Medulla oblongata (tissue), 1 donor: ENCODE measurements at regions not wholly inside any gene's neighbourhood (a gene's known extent, or its start where the extent isn't known, plus 50 kb on each side); places are given as distances from the start of the nearest gene placed in this dataset.
A peak's percentile ranks its signal among the peaks of the same experiment; 100 is the strongest.

Source experiments
- DNase-seq: peaks from one replicate; pipeline ENCODE4 v3.0.0-alpha.2; 2015; ENCODE audit errors: extremely low spot score

DNA sequence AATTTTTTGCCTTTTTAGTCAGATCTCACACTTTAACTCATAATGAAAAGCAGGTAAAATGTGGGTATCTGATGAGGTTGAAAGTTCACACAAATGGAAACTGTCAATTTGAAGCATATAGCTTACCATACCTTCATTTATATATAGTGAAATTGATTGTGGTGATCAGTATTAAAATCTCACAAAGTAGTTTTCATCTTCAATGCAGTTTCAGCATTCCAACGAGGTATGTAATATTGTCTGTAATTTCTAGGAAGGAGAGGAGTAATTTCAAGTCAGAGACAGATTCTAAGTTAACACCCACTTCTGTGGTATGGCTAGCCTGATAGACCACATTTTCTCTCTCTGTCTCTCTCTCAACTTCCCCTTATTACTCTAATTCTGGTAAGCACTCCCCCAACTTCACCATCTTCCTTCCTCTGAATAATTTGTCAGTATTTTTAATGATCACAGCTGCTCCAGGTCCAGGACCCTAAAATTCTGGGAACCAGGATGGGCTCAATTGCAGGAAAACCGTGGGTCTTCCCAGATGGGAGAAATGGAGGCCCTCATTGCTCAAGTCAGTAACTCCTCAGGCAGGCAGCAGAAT is 455.7 kb downstream of the FGF9 start:
- DNase-seq: peak; percentile 15

DNA sequence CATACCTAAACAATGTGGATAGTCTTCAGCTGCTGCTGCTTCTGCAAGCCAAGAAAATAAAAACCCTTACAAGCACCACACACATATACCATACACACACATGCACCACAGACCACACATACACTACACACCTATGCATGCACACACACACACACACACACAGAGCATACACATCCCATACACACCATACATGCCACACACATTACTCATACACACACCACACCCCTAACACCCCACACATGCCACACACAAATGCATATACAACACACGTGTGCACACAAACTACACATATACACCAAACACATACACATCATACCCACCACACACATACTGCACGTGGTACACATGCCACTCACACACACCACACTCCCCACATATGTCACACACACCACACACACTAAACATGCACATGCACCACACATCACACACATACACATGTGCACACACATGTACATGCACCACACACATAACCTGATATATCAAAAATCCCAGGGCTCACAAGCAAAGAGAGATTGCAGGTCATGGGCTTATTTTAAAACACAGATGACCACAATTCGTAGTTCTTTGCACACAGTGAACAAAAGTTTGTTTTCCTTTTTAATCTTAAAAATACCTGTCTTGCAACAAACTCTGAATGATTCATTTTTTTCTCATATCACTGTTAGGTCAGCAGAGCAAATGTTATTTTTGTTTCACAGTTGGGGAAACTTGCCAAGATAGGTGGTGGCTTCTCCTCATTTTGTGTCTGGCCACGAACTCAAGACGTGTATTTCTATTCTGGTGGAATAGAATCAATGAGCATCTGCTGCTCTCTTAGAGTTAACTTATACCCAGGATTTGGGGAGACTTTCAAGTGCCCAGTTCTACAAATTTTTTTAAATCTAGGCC is 456.6 kb downstream of the FGF9 start:
- no peak for DNase-seq

DNA sequence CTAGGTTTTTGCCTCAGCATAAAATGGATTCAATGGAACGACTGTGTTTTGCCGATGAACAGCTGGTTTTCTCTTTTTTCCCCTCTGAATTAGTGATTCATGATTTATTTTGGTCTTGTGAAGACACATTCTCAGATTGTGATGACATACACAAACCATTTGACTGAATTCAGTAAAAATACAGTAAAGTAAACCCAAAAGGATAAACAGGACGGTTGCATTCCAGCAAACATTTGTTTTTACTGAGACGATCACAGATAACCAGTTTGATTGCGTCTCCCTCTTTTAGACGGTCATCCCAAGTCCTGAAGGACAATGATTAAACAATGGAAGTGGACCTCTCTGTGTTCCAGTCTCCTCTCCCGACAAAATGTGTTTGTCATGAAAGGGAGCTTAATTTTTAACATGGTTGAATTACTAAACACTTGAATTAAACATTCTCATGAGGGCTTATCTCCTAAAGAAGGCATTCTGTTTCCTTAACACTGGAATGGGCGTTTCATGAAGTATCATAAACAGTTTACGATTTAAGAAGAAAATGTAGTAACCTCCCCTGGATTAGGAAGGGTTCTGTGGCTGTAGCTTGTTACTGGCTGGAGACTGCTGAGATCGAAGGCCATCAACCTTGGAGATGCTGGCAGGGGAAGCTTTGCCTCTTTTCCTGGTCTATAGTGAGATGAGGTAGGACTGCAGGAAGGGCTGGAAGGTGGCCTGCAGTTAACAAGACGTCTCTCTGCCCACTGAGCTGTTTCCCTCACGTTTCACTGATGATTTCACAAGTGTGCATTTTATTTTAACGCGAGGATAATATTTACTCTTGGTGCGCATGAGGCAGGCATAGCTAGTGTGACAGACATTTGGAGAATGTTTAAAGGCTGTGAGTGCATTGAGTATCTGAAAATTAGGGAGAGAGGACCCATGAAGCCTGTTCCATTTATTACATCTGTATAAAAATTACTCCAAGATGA is 457.9 kb downstream of the FGF9 start:
- no peak for DNase-seq

DNA sequence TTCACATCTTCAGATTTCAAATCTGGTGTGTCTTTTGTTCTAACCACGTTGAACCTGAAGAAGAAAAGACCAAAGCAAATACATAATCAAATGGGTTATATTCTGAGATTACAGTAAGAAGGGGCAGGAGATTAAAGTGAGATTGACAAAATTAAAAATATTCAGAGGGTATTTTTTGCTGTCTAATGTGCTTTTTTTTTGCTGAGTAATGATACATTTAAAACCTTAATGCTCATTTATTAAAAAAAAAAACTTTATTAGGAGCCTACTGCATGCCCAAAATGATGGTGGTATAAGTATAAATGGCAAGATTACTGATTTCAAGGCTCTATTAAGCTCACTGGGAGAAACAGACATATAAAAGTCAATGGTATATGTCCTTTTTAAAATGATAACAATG is 459.4 kb downstream of the FGF9 start:
- no peak for DNase-seq

DNA sequence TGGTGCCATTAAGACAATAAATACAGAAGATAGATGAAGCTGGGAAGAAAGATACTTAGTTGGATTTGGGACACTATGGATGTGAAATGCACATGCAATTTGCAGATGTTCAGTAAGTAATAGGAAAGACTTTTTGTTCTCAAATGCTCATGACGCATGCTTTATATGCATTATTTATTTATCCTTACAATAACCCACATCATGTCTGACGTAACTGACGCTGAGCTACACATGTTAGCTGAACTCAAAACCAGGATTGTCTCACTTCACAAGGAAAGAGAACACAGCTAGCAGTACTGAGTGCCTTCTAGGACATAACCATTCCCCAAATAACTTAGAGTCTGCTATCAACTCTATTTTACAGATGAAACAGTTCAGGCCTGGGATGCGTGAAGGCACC is 463.4 kb downstream of the FGF9 start:
- no peak for DNase-seq

DNA sequence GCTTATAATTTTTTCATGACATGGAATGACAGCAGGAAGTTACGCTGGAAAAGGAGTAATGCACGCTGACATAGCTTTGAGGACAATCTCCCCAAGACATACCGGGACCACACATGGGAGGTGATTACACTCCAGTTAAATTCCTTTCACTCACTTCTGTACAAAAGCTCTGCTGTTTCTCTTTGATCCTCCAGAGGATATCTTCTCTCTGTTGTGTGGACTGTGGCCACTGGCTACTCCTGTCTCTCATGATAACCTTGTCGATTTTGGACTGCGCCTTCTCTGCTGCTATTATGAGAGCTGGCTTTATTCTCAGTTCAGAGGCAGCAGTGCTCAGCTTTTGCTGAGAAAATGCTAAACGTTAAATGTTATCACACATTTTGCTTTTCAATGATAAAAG is 464.6 kb downstream of the FGF9 start:
- DNase-seq: no peak

DNA sequence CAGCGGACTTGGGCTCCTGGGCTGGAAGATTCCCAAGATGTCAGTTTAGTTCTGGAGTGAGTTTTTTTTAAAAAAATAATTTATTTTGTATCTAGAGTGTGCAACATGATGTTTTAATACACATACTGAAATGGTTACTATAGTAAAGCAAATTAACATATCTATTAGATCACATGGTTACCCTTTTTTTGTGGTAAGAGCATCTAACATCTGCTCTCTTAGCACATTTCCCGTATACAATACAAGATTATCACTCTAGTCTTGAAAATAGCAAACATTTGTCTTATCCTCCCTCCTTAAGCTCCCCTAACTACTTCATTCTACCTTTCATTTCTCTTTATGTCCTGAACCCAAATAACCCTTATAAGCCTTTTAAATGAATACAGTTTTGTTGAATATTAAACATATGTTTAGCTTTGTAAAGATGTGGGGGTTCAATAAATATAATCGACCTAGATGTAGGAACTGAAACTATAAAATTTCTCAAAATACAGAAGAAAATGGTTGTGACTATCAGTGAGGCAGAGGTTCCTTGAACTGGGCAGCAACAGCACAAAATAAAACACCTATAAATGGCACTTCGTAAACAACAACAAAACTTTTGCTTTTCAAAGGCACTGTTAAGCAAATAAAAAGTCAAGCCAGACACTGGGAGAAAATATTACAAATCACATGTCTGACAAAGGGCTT is 466.6 kb downstream of the FGF9 start:
- no peak for DNase-seq

DNA sequence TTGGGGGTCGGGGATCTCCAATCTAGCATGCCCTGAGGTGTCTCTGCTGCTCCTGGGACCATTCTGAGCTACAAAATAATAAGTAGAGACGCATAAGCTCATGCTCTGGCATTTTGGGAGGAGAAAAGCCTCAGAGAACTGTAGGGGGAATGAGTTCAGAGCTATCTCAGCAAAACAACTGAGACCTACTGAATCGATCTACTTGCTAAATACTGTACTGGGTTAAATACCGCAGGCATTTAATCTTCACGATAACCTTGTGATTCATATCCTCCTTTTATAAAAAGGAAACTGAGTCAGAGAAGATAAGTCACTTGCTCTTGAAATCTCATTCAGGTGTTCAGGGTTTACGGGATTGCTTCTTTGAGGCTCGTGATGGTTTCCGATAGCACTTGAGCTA is 468.1 kb downstream of the FGF9 start:
- no peak for DNase-seq

DNA sequence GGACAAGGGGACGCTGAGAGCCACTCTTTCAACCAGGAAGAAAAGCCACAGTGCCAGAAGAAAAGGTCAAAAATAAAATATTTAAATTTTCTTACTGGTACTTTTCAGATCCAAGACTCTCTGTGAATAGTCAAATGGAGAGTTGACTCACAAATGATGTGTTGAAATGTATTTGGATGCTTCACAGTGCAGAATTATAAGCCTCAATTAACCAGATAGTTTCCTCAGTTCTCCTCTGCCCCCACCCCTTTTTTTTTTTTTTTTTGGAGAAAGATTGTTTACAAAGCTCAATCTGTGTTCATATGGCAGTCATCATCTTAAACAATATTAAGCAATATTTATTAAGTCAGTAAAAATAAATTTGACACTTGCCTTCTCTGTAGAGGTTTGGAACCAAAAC is 470.8 kb downstream of the FGF9 start:
- no peak for DNase-seq

DNA sequence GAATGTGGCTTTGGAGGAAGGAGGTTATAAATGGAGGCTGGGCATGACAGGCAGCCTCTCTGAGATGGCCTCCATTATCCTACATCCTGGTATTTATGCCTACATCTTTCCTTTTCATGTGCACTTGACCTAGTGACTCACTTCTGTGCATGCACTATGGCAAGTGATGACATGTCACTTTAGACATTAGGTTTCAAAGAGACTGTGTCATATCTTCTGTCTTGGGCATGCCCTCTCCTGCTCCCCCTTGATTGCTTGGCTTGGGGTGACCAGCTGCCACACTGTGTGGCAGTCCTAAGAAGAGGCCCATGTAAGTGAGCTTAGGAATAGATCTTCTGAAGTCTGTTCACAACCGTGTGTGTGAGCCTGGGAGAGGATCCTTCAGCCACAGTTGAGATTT is 472.8 kb downstream of the FGF9 start:
- DNase-seq: no peak

DNA sequence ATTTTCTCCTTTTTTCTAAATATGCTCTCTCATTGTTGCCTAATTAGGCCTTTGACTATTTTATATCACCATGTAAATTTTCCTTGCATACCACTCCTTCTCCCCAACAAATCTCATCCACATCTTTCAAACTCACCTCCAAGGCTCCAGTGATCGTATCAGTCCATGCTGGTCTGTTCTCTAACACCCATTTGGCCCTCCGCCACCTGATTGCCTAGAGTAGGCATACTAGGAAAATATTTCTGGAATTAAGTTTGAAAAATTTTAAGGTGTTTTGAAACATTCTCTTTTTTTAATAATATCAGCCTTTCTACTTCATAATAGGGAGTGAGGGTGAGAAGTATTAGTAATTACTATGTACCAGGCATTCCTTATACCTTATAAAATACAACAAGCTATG is 473.9 kb downstream of the FGF9 start:
- no peak for DNase-seq

DNA sequence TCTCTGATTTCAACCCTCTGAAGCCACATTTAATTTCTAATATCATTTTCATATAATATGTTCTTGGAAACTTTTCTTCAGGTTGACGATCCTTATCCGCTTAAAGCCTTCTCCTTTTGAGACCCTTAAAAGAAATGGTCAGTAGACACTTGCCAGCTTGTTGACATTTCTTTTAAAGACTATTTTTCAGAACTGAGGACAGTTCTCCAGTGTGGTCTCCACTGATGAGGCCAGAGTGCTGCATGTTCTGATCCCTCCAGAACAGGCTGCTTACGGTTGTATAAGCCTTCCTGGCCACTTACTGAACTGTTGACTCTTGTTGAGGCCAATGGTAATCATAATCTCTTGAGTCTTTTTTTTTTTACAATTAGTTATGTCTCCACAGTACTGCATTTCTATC is 477.3 kb downstream of the FGF9 start:
- DNase-seq: no peak

DNA sequence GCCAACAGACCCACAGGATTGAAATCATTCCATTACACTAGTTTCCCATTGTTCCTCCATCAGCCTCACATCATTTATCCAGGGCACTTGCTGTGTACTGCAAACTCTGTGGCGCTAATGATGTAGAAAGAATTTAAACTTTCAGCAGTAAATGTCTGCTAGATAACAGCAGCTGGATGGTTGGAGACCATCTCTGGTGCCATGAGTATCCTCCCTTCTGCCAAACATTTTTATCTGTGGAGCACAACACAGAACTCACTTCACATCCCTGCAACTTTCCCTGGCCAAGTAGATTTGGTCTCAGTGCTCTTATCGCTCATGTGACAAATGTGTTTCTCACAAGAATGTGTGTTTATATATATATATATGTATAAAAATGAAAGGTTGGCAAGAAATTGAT is 481.9 kb downstream of the FGF9 start:
- no peak for DNase-seq

DNA sequence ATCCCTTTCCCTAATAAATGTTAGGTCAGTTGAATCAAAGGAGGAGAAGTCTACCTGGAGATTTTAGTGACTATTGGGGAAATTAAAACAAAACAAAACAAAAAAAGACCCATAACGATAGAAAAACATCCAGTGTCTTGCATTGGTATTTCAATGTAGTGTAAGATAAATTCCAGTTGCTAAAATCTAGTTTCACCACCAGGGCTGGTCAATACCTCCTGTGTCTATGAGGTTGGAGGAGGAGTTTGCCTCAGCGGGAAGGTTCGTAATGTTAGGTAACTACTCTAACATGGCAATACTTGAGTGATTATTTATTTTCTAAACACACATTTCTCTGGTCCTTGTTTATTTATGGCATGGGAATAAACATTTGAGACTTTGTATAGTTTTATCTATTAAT is 483.2 kb downstream of the FGF9 start:
- no peak for DNase-seq

DNA sequence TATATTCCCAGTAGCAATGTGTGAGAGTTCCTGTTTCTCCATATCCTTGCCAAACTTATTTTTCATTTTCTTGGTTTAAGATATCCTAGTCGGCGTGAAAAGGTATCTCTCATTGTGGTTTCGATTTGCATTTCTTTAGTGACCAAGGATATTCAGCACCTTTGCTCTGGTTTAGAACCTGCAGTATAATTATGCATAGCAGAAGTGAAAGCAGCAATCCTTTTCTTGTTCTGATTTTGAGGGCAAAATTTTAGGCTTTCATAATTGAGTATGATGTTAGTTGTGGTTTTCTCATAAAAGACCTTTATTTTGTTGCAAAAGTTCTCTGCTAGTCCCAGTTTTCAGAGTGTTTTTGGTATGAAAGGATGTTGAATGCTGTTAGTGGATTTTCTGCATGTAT is 491.0 kb downstream of the FGF9 start:
- DNase-seq: no peak

DNA sequence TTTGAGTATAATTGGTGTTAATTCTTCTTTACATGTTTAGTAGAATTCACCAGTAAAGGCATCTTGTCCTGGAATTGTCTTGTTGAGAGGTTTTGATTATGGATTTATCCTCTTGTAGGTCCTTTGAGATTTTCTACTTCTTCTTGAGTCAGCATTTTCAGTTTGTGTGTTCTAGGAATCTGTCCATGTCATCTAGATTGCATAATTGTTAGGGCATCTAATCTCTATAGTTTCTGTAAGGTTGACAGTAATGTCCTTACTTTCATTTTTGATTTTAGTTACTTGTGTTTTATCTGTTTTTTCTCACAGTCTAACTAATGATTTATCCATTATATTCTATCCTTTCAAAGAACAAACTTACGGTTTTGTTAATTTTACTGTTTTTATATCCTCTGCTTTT is 492.0 kb downstream of the FGF9 start:
- DNase-seq: no peak

DNA sequence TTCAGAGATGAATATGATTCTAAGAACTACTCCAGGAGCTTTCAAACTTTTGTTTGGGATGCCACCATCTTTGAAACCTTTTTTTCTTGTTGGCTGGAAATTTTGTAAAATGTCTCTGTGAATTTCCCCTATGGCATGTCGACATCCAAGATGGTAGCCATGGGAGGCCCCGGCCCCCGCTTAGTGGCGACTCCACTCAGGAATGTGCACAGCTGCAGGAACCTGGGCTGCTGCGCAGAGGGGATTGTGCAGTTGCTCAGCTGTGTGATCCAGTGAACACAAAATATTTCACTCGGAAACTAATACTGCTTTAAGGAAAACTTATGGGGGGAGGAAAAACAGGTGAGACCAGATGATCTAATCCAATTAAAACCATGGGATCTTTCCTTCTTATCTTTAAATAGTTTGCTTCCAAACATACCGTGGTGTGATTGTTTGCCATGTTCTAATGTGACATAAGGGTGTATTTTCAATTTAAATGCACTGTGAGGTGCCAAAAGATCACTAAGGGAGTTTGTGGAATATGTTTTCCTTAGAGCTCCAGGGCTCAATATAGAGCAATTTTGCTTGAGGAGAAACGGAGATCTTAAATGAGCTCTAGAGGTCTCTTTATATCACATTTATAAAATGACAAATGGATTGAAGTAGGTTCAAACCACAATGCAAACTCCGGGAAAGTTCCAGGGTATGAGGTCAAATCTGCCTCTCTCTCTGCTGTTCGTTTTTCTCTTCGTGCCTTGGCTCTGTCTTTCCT is 497.7 kb downstream of the FGF9 start:
- no peak for DNase-seq

DNA sequence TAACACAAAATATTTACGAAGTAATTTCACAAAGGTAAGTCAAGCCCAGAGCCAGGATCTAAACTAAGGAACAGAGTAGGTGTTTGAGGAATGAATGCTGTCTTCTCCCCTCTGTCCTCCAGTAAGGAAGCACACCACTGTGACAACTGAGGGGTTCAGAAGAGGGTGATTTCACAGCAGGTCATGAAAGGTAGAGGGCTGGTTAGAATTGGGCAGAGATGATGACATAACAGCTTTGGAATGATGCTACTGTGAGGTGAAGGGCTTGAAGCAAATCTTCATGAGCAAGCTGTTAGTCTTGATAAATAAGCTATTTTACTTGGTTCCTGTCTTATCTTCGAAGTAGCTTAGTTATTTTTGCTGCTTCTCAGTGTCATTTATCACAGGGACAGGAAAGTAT is 498.6 kb downstream of the FGF9 start:
- no peak for DNase-seq

DNA sequence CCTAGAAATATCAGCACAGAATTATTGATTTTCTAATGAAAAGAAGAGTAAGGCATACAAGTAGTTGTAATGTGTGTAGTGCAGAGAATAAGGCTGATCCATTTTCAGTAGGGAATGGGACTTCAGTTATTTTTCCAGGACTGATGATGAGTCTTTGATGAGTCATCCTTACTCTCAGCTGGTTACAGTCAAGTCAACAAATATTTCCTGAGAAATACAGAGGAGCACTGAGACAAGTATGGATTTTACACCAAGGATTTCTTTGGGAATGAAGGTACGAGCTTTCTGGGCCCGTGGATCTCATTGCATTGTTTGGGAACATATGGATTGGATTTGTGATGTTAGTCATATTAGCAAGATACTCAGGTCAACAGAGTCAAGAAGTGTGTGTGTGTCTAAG is 502.7 kb downstream of the FGF9 start:
- DNase-seq: no peak

DNA sequence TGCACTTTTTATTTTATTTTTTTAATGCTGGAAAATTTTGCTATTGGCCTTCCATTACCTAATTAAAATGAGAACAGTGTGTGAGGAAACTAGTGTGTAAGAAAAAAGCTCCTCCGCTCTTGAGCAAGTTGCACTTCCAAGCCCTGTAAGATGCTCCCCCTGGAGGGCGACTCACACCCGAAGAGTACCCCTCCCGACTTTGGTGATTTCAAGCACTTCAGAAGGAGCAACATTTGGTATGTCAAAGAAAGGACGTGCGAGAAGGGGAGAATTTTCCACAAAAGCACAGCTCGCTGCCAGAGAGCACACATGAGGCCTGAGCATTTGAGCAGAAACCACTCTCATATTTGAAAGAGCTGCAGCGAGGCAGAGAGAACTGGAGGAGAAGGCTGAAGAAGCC is 504.4 kb downstream of the FGF9 start:
- no peak for DNase-seq

DNA sequence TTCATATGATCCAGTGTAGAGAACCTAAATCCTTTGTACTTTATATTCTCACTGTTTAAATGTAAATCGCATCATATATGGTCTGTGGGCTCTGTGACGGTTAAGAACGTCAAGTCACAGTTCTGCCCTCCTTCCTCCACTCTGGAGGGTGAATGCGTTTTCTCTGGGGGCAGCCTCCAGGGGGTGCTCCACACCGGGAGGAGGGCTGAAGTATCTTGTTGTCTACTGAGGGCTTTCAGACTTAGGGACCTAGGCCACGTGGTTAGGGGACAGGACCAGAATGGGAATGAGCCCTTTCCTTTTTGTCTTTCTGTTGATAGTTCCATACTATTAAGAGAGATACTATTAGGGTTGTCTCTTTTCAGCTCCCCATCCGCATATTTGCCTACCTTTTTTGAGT is 504.9 kb downstream of the FGF9 start:
- DNase-seq: no peak
